ENCODE measurements at regions not wholly inside any gene's neighbourhood (a gene's known extent, or its start where the extent isn't known, plus 50 kb on each side); places are given as distances from the start of the nearest gene placed in this dataset.

DNA sequence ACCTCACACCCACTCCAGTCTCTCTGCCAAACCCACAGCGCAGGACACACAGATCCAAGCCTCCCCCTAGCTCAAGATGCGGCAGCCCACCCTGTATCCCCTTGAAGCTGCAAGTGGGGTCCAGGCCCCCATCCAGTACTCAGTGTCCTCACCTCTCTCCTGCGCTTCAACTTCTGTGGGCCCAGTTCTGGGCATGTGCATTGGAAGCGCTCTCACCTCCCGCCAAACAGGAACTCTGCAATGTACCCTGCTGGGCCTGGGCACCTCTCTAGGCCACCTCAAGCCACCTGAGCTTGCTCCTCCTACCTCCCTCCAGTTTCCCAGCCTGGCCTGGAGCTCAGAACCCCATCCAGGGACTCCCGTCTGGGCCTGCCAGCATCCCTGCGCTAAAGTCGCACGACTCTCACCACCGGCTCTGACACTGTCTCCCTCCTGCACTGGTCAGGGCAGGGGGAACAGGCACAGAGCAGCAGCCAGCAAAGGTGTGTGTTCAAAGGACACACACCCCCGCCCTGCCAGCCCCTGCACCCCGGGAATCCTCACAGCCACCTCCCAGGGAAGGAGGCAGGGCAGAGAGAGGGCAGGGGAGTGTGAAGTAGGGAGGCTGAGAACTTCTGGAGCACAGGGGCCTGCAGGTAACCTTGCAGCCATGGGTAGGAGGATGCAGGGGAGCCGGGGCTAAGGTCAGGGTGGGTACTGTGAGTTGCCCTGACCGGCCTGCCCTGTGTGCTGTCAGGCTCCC is 51.7 kb upstream of the MSMB start:
- TF ChIP-seq, protein P1, sequence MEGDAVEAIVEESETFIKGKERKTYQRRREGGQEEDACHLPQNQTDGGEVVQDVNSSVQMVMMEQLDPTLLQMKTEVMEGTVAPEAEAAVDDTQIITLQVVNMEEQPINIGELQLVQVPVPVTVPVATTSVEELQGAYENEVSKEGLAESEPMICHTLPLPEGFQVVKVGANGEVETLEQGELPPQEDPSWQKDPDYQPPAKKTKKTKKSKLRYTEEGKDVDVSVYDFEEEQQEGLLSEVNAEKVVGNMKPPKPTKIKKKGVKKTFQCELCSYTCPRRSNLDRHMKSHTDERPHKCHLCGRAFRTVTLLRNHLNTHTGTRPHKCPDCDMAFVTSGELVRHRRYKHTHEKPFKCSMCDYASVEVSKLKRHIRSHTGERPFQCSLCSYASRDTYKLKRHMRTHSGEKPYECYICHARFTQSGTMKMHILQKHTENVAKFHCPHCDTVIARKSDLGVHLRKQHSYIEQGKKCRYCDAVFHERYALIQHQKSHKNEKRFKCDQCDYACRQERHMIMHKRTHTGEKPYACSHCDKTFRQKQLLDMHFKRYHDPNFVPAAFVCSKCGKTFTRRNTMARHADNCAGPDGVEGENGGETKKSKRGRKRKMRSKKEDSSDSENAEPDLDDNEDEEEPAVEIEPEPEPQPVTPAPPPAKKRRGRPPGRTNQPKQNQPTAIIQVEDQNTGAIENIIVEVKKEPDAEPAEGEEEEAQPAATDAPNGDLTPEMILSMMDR (IDR thresholded peaks at IDR 0.05), result no peak
- no peak for TF ChIP-seq ZFX (IDR thresholded peaks at IDR 0.05; ENCODE audit: borderline replicate concordance)
